GM12801 (cell line): ENCODE measurements at regions not wholly inside any gene's neighbourhood (a gene's known extent, or its start where the extent isn't known, plus 50 kb on each side); places are given as distances from the start of the nearest gene placed in this dataset.

Experiments
- TF ChIP-seq, protein P1 (sequence below): IDR thresholded peaks from one replicate; pipeline ENCODE4 v1.5.1; 2011; ENCODE audit warnings: control low read depth; ENCODE audit not compliant: insufficient read length; ENCODE audit errors: extremely low read depth

DNA sequence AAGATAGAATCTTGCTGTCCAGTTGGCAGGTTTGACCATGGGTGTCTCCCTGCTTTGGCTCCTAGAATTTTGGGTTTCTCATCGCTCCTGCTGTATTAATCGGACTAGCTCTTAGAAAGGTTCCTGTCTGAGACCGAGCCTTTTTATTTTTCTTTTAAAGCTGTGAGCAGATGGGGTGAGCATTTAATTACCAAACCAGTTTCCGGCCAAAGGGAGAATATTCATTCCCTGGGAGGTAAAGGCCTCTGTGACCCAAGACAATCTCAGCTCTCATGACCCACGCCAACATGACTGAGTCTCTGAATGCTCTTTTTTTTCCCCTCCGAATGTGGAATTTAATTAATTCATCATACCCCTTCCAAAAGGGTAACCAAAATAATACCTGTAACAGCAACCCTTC lies 464.7 kb upstream of the TMEM132C start:
- TF ChIP-seq, protein P1, sequence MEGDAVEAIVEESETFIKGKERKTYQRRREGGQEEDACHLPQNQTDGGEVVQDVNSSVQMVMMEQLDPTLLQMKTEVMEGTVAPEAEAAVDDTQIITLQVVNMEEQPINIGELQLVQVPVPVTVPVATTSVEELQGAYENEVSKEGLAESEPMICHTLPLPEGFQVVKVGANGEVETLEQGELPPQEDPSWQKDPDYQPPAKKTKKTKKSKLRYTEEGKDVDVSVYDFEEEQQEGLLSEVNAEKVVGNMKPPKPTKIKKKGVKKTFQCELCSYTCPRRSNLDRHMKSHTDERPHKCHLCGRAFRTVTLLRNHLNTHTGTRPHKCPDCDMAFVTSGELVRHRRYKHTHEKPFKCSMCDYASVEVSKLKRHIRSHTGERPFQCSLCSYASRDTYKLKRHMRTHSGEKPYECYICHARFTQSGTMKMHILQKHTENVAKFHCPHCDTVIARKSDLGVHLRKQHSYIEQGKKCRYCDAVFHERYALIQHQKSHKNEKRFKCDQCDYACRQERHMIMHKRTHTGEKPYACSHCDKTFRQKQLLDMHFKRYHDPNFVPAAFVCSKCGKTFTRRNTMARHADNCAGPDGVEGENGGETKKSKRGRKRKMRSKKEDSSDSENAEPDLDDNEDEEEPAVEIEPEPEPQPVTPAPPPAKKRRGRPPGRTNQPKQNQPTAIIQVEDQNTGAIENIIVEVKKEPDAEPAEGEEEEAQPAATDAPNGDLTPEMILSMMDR, result no peak

- TF ChIP-seq, protein P1, result no peak
These were observed 463.4 kb upstream of the TMEM132C start for GRCh38 chr12:127803545-127803944.

DNA sequence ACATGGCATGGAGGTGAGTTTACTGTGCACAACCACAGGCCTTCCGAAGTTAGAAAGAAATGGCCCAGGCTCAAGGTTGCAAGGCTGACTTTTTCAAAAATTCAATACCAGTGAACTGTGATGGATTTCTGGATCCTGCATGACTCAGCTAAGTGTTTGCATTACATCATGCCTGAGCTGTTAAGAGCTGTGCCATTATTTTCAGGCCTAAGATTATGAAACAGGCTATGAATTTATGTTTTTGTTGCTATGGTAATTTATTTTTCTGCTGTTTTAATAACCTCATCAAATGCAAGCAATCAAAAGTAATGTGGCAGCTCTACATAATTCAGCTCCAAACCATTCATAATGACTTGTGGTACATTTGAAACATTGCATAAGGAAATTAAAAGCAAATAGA lies 457.7 kb upstream of the TMEM132C start:
- TF ChIP-seq, protein P1, result no peak

DNA sequence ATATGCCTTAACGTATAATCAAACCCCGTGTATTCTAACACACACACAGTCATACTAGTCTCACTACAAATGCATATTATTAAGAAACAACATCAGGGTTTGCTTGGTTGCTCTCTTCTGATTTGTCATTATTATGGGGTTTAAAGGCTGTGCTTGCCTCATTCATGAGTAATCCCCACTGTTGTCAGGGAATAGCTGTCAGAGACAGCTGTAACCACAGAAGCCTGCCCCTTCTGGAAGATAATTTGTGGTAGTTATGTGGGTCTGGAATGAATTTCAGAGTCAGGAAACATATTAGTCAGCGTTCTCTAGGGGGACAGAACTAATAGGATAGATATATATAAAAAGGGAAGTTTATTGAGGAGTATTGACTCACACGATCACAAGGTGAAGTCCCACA lies 456.9 kb upstream of the TMEM132C start:
- TF ChIP-seq, protein P1, result no peak

DNA sequence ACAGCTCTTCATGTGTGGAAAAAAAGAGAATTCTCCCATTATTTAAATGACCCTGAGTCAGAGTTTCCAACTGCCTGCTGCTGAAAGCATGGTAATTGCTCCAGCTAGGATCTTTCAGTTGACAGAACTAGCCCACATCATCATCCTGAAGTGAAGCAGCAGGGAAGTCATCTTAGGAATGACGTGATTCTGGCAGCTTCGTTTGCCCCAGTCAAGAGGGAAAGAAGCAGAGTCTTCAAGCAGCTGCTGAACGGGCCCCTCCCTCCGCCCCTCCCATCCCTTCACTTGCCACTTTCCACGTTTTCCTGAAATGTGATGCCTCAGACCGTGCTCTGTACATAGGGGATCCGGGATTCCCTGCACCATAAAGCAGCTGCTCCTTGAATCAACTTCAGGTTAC lies 455.0 kb upstream of the TMEM132C start:
- TF ChIP-seq, protein P1, result no peak

- TF ChIP-seq, protein P1, result no peak
These were observed 453.8 kb upstream of the TMEM132C start for GRCh38 chr12:127813147-127813546.

DNA sequence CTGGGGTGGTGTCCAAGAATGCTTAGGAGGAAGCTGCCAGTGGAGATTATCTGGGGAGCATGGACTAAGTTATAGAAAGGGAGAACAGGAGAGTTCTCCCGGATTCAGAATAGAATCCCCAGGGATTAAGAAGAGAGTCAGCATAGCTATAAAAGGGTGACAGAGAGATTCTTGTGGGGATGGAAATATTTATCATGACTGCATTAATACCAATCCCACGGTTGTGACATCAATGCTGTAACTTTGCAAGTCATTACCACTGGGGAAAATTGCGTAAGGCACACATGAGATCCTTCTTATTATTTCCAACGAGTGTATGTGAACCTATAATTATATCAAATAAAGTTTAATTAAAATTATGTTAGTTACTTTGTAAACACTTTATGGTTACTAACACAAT lies 447.9 kb upstream of the TMEM132C start:
- TF ChIP-seq, protein P1, result no peak

GRCh38 chr12:127820271-127820670 lies 446.7 kb upstream of the TMEM132C start:
- TF ChIP-seq, protein P1, result no peak
